Activated CD8-positive, alpha-beta memory T cell treated with anti-CD3 and anti-CD28 coated beads for 24 hours (primary cell): ENCODE measurements at regions not wholly inside any gene's neighbourhood (a gene's known extent, or its start where the extent isn't known, plus 50 kb on each side); places are given as distances from the start of the nearest gene placed in this dataset.
"Not testable (repeated sequence)": the region's sequence is repeated elsewhere in the genome, so short reads cannot be mapped to it uniquely, and the experiment has no call there.

Experiments
- DNase-seq: peaks from one replicate; pipeline ENCODE4 v3.0.0-alpha.2; 2020

- no peak for DNase-seq
These were observed 92.2 kb upstream of the CIBAR2 start for GRCh38 chr16:85204242-85205010.

- not testable (repeated sequence) for DNase-seq
These were observed 93.0 kb upstream of the CIBAR2 start for GRCh38 chr16:85205257-85205656.

GRCh38 chr16:85205747-85206471 is 93.6 kb upstream of the CIBAR2 start:
- no peak for DNase-seq

GRCh38 chr16:85206472-85207356 is 94.4 kb upstream of the CIBAR2 start:
- DNase-seq, result no peak

GRCh38 chr16:85207357-85207921 is 95.2 kb upstream of the CIBAR2 start:
- DNase-seq, result no peak

GRCh38 chr16:85208181-85208580 is 95.9 kb upstream of the CIBAR2 start:
- DNase-seq, result no peak

GRCh38 chr16:85208643-85209520 is 96.6 kb upstream of the CIBAR2 start:
- DNase-seq, result no peak

- no peak for DNase-seq
These were observed 97.4 kb upstream of the CIBAR2 start for GRCh38 chr16:85209526-85210121.

GRCh38 chr16:85210423-85211169 is 98.3 kb upstream of the CIBAR2 start:
- DNase-seq, result no peak

- no peak for DNase-seq
These were observed 99.1 kb upstream of the CIBAR2 start for GRCh38 chr16:85211271-85211801.

GRCh38 chr16:85213926-85214675 is 101.8 kb upstream of the CIBAR2 start:
- DNase-seq, result no peak

GRCh38 chr16:85215478-85216118 is 103.3 kb upstream of the CIBAR2 start:
- DNase-seq, result no peak

- no peak for DNase-seq
These were observed 104.5 kb upstream of the CIBAR2 start for GRCh38 chr16:85216522-85217375.

- no peak for DNase-seq
These were observed 108.0 kb upstream of the CIBAR2 start for GRCh38 chr16:85220125-85220839.

GRCh38 chr16:85220964-85221731 is 108.9 kb upstream of the CIBAR2 start:
- DNase-seq, result no peak

- DNase-seq, result no peak
These were observed 109.5 kb upstream of the CIBAR2 start for GRCh38 chr16:85221771-85222154.
